ENCODE measurements at regions not wholly inside any gene's neighbourhood (a gene's known extent, or its start where the extent isn't known, plus 50 kb on each side); places are given as distances from the start of the nearest gene placed in this dataset.

DNA sequence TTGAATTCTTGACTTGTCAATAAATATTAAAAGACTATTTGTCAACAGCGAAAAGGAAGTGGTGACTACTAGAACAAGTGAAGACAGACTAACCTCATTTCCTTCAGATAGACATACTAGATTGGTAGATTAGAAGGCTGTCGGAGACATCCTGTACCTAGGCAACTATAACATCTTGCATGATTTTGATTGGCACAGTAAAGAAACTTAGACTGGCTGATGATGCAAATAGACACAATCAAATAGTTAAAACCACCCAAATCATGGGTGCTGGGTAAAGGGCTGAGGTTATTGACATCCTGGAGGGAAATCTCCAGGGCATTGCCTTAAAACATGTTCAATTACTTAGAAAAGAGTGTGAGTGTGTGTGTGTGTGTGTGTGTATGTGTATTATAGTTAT, 85.9 kb upstream of the EDEM3 start:
- TF ChIP-seq POLR2A (IDR thresholded peaks at IDR 0.05), result no peak
- TF ChIP-seq, protein P1, sequence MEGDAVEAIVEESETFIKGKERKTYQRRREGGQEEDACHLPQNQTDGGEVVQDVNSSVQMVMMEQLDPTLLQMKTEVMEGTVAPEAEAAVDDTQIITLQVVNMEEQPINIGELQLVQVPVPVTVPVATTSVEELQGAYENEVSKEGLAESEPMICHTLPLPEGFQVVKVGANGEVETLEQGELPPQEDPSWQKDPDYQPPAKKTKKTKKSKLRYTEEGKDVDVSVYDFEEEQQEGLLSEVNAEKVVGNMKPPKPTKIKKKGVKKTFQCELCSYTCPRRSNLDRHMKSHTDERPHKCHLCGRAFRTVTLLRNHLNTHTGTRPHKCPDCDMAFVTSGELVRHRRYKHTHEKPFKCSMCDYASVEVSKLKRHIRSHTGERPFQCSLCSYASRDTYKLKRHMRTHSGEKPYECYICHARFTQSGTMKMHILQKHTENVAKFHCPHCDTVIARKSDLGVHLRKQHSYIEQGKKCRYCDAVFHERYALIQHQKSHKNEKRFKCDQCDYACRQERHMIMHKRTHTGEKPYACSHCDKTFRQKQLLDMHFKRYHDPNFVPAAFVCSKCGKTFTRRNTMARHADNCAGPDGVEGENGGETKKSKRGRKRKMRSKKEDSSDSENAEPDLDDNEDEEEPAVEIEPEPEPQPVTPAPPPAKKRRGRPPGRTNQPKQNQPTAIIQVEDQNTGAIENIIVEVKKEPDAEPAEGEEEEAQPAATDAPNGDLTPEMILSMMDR (IDR thresholded peaks at IDR 0.05), result no peak

All from thyroid gland (tissue), 4 donors.